ENCODE measurements at regions not wholly inside any gene's neighbourhood (a gene's known extent, or its start where the extent isn't known, plus 50 kb on each side); places are given as distances from the start of the nearest gene placed in this dataset.

DNA sequence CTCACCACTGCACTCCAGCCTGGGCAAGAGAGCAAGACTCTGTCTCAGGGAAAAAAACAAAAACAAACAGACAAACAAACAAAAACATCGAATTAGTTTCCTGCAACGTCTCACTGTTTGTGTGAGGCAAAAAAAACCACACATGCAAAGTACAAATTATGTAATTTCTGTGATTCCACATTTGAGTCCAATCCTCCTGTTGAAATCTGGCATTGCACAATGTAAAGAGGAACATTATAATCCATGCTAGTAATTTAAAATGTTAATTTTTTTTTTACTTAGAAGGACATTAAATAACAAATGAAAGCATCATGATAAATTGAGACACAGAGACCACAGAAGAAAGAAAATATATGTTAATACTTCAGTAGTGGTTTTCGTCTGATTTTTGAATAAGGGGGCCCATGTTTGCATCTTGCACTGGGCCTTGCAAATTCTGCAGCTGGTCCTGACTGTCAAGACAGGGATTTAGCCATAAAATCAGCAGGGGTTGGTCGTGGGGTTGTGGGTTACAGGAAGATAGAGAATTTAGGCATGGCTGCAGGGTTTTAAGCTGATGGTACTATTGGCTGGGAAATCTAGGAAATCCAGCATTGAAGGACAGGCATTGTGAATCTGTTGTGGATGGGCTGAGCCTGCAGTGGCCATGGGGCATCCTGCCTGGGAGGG lies 102.6 kb upstream of the ALDH3B2 start:
- no peak overlapping the region for H3K27ac Mint-ChIP-seq
- Histone ChIP-seq H3K4me2 (no peak overlapping the region), H2AFZ (no peak overlapping the region), H3K27ac (ENCODE audit: low read depth) (no peak overlapping the region), H3F3A (replicated peaks; ENCODE audit: low read depth) (no peaks in the 10 kb centered on the region), H3K4me3 (no peak overlapping the region), H4K20me1 (replicated peaks; ENCODE audit: insufficient read depth) (no peaks in the 10 kb centered on the region), H3K9me2 (ENCODE audit: insufficient read depth) (no peaks in the 10 kb centered on the region), H3K4me1 (ENCODE audit: insufficient read depth) (no peaks in the 10 kb centered on the region), H3K36me3 (ENCODE audit: insufficient read depth) (no peaks in the 10 kb centered on the region), H3K27me3 (ENCODE audit: insufficient read depth) (no peaks in the 10 kb centered on the region), H3K79me2 (replicated peaks; ENCODE audit: insufficient read depth) (no peaks in the 10 kb centered on the region)
- H3K36me3 Mint-ChIP-seq (ENCODE audit: low read depth) = no peaks in the 10 kb centered on the region
- DNase-seq (ENCODE audit: low spot score) (no peak), ATAC-seq (no peak)
- peaks cover under 1% of the 10 kb centered on the region; the same call in 1 of the 3 replicates for H3K9me3 Mint-ChIP-seq
- TF ChIP-seq ZNF114 (CRISPR knock-in tag; IDR thresholded peaks at IDR 0.05) (no peak), CREB1 (CRISPR knock-in tag; IDR thresholded peaks at IDR 0.05; ENCODE audit: low read depth) (no peak), JUNB (IDR thresholded peaks at IDR 0.05; ENCODE audit: unreplicated experiment) (no peak), EZH2phosphoT487 (IDR thresholded peaks at IDR 0.05; ENCODE audit: unreplicated experiment) (no peak), ZNF331 (CRISPR knock-in tag; IDR thresholded peaks at IDR 0.05; ENCODE audit: low read depth) (no peak), EZH2 (IDR thresholded peaks at IDR 0.05; ENCODE audit: low read depth, unreplicated experiment) (no peak), NANOG (IDR thresholded peaks at IDR 0.05; ENCODE audit: borderline replicate concordance) (no peak), POLR2AphosphoS5 (IDR thresholded peaks at IDR 0.05; ENCODE audit: low read depth) (no peak), STAT1 (IDR thresholded peaks at IDR 0.05; ENCODE audit: unreplicated experiment) (no peak)
- TF ChIP-seq, protein P1, sequence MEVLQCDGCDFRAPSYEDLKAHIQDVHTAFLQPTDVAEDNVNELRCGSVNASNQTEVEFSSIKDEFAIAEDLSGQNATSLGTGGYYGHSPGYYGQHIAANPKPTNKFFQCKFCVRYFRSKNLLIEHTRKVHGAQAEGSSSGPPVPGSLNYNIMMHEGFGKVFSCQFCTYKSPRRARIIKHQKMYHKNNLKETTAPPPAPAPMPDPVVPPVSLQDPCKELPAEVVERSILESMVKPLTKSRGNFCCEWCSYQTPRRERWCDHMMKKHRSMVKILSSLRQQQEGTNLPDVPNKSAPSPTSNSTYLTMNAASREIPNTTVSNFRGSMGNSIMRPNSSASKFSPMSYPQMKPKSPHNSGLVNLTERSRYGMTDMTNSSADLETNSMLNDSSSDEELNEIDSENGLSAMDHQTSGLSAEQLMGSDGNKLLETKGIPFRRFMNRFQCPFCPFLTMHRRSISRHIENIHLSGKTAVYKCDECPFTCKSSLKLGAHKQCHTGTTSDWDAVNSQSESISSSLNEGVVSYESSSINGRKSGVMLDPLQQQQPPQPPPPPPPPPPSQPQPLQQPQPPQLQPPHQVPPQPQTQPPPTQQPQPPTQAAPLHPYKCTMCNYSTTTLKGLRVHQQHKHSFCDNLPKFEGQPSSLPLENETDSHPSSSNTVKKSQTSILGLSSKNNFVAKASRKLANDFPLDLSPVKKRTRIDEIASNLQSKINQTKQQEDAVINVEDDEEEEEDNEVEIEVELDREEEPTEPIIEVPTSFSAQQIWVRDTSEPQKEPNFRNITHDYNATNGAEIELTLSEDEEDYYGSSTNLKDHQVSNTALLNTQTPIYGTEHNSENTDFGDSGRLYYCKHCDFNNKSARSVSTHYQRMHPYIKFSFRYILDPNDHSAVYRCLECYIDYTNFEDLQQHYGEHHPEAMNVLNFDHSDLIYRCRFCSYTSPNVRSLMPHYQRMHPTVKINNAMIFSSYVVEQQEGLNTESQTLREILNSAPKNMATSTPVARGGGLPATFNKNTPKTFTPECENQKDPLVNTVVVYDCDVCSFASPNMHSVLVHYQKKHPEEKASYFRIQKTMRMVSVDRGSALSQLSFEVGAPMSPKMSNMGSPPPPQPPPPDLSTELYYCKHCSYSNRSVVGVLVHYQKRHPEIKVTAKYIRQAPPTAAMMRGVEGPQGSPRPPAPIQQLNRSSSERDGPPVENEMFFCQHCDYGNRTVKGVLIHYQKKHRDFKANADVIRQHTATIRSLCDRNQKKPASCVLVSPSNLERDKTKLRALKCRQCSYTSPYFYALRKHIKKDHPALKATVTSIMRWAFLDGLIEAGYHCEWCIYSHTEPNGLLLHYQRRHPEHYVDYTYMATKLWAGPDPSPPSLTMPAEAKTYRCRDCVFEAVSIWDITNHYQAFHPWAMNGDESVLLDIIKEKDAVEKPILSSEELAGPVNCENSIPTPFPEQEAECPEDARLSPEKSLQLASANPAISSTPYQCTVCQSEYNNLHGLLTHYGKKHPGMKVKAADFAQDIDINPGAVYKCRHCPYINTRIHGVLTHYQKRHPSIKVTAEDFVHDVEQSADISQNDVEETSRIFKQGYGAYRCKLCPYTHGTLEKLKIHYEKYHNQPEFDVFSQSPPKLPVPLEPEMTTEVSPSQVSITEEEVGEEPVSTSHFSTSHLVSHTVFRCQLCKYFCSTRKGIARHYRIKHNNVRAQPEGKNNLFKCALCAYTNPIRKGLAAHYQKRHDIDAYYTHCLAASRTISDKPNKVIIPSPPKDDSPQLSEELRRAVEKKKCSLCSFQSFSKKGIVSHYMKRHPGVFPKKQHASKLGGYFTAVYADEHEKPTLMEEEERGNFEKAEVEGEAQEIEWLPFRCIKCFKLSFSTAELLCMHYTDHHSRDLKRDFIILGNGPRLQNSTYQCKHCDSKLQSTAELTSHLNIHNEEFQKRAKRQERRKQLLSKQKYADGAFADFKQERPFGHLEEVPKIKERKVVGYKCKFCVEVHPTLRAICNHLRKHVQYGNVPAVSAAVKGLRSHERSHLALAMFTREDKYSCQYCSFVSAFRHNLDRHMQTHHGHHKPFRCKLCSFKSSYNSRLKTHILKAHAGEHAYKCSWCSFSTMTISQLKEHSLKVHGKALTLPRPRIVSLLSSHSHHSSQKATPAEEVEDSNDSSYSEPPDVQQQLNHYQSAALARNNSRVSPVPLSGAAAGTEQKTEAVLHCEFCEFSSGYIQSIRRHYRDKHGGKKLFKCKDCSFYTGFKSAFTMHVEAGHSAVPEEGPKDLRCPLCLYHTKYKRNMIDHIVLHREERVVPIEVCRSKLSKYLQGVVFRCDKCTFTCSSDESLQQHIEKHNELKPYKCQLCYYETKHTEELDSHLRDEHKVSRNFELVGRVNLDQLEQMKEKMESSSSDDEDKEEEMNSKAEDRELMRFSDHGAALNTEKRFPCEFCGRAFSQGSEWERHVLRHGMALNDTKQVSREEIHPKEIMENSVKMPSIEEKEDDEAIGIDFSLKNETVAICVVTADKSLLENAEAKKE (CRISPR knock-in tag; IDR thresholded peaks at IDR 0.05) = no peak
- TF ChIP-seq, protein P2, sequence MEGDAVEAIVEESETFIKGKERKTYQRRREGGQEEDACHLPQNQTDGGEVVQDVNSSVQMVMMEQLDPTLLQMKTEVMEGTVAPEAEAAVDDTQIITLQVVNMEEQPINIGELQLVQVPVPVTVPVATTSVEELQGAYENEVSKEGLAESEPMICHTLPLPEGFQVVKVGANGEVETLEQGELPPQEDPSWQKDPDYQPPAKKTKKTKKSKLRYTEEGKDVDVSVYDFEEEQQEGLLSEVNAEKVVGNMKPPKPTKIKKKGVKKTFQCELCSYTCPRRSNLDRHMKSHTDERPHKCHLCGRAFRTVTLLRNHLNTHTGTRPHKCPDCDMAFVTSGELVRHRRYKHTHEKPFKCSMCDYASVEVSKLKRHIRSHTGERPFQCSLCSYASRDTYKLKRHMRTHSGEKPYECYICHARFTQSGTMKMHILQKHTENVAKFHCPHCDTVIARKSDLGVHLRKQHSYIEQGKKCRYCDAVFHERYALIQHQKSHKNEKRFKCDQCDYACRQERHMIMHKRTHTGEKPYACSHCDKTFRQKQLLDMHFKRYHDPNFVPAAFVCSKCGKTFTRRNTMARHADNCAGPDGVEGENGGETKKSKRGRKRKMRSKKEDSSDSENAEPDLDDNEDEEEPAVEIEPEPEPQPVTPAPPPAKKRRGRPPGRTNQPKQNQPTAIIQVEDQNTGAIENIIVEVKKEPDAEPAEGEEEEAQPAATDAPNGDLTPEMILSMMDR (conservative IDR thresholded peaks at IDR 0.05; ENCODE audit: low read depth in 2 of 2) = no peak
- TF ChIP-seq, protein P3, sequence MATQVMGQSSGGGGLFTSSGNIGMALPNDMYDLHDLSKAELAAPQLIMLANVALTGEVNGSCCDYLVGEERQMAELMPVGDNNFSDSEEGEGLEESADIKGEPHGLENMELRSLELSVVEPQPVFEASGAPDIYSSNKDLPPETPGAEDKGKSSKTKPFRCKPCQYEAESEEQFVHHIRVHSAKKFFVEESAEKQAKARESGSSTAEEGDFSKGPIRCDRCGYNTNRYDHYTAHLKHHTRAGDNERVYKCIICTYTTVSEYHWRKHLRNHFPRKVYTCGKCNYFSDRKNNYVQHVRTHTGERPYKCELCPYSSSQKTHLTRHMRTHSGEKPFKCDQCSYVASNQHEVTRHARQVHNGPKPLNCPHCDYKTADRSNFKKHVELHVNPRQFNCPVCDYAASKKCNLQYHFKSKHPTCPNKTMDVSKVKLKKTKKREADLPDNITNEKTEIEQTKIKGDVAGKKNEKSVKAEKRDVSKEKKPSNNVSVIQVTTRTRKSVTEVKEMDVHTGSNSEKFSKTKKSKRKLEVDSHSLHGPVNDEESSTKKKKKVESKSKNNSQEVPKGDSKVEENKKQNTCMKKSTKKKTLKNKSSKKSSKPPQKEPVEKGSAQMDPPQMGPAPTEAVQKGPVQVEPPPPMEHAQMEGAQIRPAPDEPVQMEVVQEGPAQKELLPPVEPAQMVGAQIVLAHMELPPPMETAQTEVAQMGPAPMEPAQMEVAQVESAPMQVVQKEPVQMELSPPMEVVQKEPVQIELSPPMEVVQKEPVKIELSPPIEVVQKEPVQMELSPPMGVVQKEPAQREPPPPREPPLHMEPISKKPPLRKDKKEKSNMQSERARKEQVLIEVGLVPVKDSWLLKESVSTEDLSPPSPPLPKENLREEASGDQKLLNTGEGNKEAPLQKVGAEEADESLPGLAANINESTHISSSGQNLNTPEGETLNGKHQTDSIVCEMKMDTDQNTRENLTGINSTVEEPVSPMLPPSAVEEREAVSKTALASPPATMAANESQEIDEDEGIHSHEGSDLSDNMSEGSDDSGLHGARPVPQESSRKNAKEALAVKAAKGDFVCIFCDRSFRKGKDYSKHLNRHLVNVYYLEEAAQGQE (IDR thresholded peaks at IDR 0.05; ENCODE audit: unreplicated experiment) = no peak
- TF ChIP-seq, protein P4, sequence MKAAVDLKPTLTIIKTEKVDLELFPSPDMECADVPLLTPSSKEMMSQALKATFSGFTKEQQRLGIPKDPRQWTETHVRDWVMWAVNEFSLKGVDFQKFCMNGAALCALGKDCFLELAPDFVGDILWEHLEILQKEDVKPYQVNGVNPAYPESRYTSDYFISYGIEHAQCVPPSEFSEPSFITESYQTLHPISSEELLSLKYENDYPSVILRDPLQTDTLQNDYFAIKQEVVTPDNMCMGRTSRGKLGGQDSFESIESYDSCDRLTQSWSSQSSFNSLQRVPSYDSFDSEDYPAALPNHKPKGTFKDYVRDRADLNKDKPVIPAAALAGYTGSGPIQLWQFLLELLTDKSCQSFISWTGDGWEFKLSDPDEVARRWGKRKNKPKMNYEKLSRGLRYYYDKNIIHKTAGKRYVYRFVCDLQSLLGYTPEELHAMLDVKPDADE (IDR thresholded peaks at IDR 0.05) = no peak
- no peak overlapping the region for H3K4me3 Mint-ChIP-seq
- peaks cover 4% of the 10 kb centered on the region; the same call in 2 of the 3 replicates for H3K4me1 Mint-ChIP-seq
- H3K27me3 Mint-ChIP-seq (ENCODE audit: insufficient read depth, low read depth, poor library complexity) = peaks cover 3% of the 10 kb centered on the region

Measured in GM23338 (cell line).